B cell (primary cell): ENCODE measurements at regions not wholly inside any gene's neighbourhood (a gene's known extent, or its start where the extent isn't known, plus 50 kb on each side); places are given as distances from the start of the nearest gene placed in this dataset.

Source experiments
- ATAC-seq: fragments of 200-7000 bp; cut with Tn5 transposase; one replicate; pipeline ENCODE4 v1.10.0; 2021; ENCODE audit warnings: low read depth, mild to moderate bottlenecking, moderate number of reproducible peaks, moderate library complexity
- CTCF ChIA-PET: fragments of 350-600 bp; sonication (Branson Sonifier 250); formaldehyde crosslinking; loops from one replicate; lab custom pipeline; 2021; ENCODE audit warnings: antibody characterized with exemption, inconsistent platforms; lab: Charles Lee
- POLR2A ChIA-PET: fragments of 350-600 bp; sonication (Branson Sonifier 250); formaldehyde crosslinking; loops from one replicate; lab custom pipeline; 2021; ENCODE audit warnings: antibody characterized with exemption; lab: Charles Lee
- DNase-seq: peaks from one replicate; pipeline ENCODE4 v3.0.0; 2013
- H2AFZ ChIP-seq: 2 replicates; pipeline ENCODE4 v1.6.1; 2012; ENCODE audit warnings: mild to moderate bottlenecking, low read depth, low read length; ENCODE audit not compliant: insufficient read depth, poor library complexity, severe bottlenecking
- H3K27ac ChIP-seq, 2 donors: 1 replicate in 1 of 2; 2 replicates in 1 of 2; pipeline ENCODE4 v1.5.1; 2012 to 2013; ENCODE audit warnings: low read length in 2 of 2, mild to moderate bottlenecking in 2 of 2, moderate library complexity in 1 of 2
- H3K27me3 ChIP-seq, 4 experiments: fragments of 200-600 bp in 1 of 4; sonication (generic) in 1 of 4; replicated peaks in 1 of 4; 1 replicate in 2 of 4; 2 replicates in 2 of 4; pipeline versions ENCODE4 v1.6.1 to v1.7.0; 2013 to 2016; ENCODE audit warnings: low read length in 3 of 4, mild to moderate bottlenecking in 2 of 4, mixed read lengths in 1 of 4, moderate library complexity in 1 of 4; ENCODE audit not compliant: insufficient read depth in 4 of 4, control insufficient read depth in 3 of 4; ENCODE audit errors: control extremely low read depth in 1 of 4
- H3K36me3 ChIP-seq, 2 experiments: replicated peaks in 1 of 2; 1 replicate in 1 of 2; 2 replicates in 1 of 2; pipeline versions ENCODE4 v1.6.1 to v1.7.1; 2013; ENCODE audit warnings: low read length in 1 of 2; ENCODE audit not compliant: insufficient read depth in 2 of 2, control insufficient read depth in 1 of 2; ENCODE audit errors: control extremely low read depth in 1 of 2, extremely low read depth in 1 of 2
- H3K4me1 ChIP-seq, 2 donors: fragments of 200-600 bp in 1 of 2; sonication (generic) in 1 of 2; 1 replicate in 1 of 2; 2 replicates in 1 of 2; pipeline versions ENCODE4 v1.5.1 to v1.6.1; 2013 to 2017; ENCODE audit warnings: low read length in 2 of 2; ENCODE audit not compliant: control insufficient read depth in 2 of 2, insufficient read depth in 2 of 2
- H3K4me2 ChIP-seq: replicated peaks from 2 replicates; pipeline ENCODE3; 2012; ENCODE audit warnings: mild to moderate bottlenecking, low read depth, low read length; ENCODE audit not compliant: poor library complexity, severe bottlenecking
- H3K4me3 ChIP-seq, 5 experiments: fragments of 200-600 bp in 1 of 5; sonication (generic) in 1 of 5; 1 replicate in 3 of 5; 2 replicates in 2 of 5; pipeline versions ENCODE4 v1.5.1 to v1.7.0; 2011 to 2016; ENCODE audit warnings: low read length in 4 of 5, mild to moderate bottlenecking in 4 of 5, low read depth in 2 of 5, control low read depth in 1 of 5, moderate library complexity in 1 of 5; ENCODE audit not compliant: insufficient read depth in 1 of 5; ENCODE audit errors: control extremely low read depth in 1 of 5, extremely low read depth in 1 of 5
- H3K79me2 ChIP-seq: fragments of 200-600 bp; sonication (generic); one replicate; pipeline ENCODE4 v1.6.0; 2016; ENCODE audit warnings: low read length; ENCODE audit not compliant: control insufficient read depth, insufficient read depth
- H3K9ac ChIP-seq: fragments of 200-600 bp; sonication (generic); 2 replicates; pipeline ENCODE4 v1.6.1; 2017; ENCODE audit warnings: mild to moderate bottlenecking, low read length, moderate library complexity
- H3K9me3 ChIP-seq, 3 donors: one replicate each; pipeline versions ENCODE4 v1.6.1 to v1.7.1; 2013; ENCODE audit warnings: low read length in 2 of 3; ENCODE audit not compliant: control insufficient read depth in 2 of 3, insufficient read depth in 1 of 3; ENCODE audit errors: control extremely low read depth in 1 of 3
- H4K20me1 ChIP-seq: 2 replicates; pipeline ENCODE4 v1.6.0; 2012; ENCODE audit warnings: mild to moderate bottlenecking, low read length; ENCODE audit not compliant: insufficient read depth, control insufficient read depth, poor library complexity, severe bottlenecking
- H3K27ac Mint-ChIP-seq: one replicate; pipeline ENCODE4 v1.8.0; 2021; ENCODE audit warnings: mixed read lengths
- H3K27me3 Mint-ChIP-seq: one replicate; pipeline ENCODE4 v1.8.0; 2021; ENCODE audit warnings: mixed read lengths
- H3K4me1 Mint-ChIP-seq: one replicate; pipeline ENCODE4 v1.8.0; 2021; ENCODE audit warnings: mixed read lengths
- H3K4me3 Mint-ChIP-seq: one replicate; pipeline ENCODE4 v1.8.0; 2021; ENCODE audit warnings: mixed read lengths
- H3K9me3 Mint-ChIP-seq: one replicate; pipeline ENCODE4 v1.8.0; 2022; ENCODE audit warnings: mixed read lengths; ENCODE audit not compliant: insufficient read depth
- CTCF ChIP-seq: fragments of 200-600 bp; IDR thresholded peaks from one replicate; pipeline ENCODE4 v1.8.0; 2022; ENCODE audit warnings: antibody characterized with exemption, mild to moderate bottlenecking
- EZH2 ChIP-seq: IDR thresholded peaks from 2 replicates; pipeline ENCODE4 v1.6.1; 2012; ENCODE audit warnings: borderline replicate concordance, low read depth, mild to moderate bottlenecking, moderate library complexity, low read length; ENCODE audit not compliant: insufficient read depth, poor library complexity, severe bottlenecking
- WGBS: methylation state at CpG from one replicate; pipeline ENCODE4 v1.1.5; 2013; ENCODE audit warnings: missing lambda C conversion rate; ENCODE audit not compliant: insufficient coverage; 5-methylcytosine and 5-hydroxymethylcytosine counted together
- intact Hi-C: fragments of 100-400 bp; cut with micrococcal nuclease; formaldehyde crosslinking; loops from one replicate; pipeline ENCODE4 v1.10.0; 2022

GRCh38 chr4:18684932-18685331 is 663.4 kb upstream of the LCORL start:
- H3K4me2 ChIP-seq = no peak overlapping the region
- H3K27me3 Mint-ChIP-seq = peaks cover 3% of the 10 kb centered on the region
- H3K4me1 Mint-ChIP-seq = no peaks in the 10 kb centered on the region
- DNase-seq (no peak), ATAC-seq (no peak)
- no peak overlapping the region for H3K27ac ChIP-seq
- no peaks in the 10 kb centered on the region for H4K20me1 ChIP-seq
- H2AFZ ChIP-seq = no peak overlapping the region
- H3K9me3 Mint-ChIP-seq = no peaks in the 10 kb centered on the region
- H3K4me3 ChIP-seq = no peak overlapping the region
- H3K79me2 ChIP-seq = no peaks in the 10 kb centered on the region
- intact Hi-C loops = loop anchor here (10.0 kb wide), 1 partner anchor 1740 kb away; no protein-coding TSS in a partner anchor
- H3K27me3 ChIP-seq = no peaks in the 10 kb centered on the region
- WGBS = 48% methylated on average over 2 of the region's 4 CpGs
- TF ChIP-seq CTCF (no peak), EZH2 (no peak)
- H3K4me1 ChIP-seq = no peaks in the 10 kb centered on the region
- no peaks in the 10 kb centered on the region for H3K9me3 ChIP-seq
- ChIA-PET POLR2A (no interaction called here), CTCF (interaction anchor here (1.3 kb wide), 2 partner anchors 10 to 2000 kb away, joined by 3 to 8 read pairs; no protein-coding TSS in a partner anchor)
- H3K36me3 ChIP-seq = no peaks in the 10 kb centered on the region
- H3K4me3 Mint-ChIP-seq = no peak overlapping the region
- H3K9ac ChIP-seq = no peak overlapping the region
- H3K27ac Mint-ChIP-seq = no peak overlapping the region

- Histone ChIP-seq H3K4me3 (no peak overlapping the region), H3K4me2 (no peak overlapping the region), H3K79me2 (no peaks in the 10 kb centered on the region), H3K4me1 (no peaks in the 10 kb centered on the region), H4K20me1 (no peaks in the 10 kb centered on the region), H3K36me3 (no peaks in the 10 kb centered on the region), H3K27ac (no peak overlapping the region), H3K9ac (no peak overlapping the region), H3K27me3 (no peaks in the 10 kb centered on the region), H2AFZ (no peak overlapping the region), H3K9me3 (no peaks in the 10 kb centered on the region)
- Mint-ChIP-seq H3K27ac (no peak overlapping the region), H3K4me1 (no peaks in the 10 kb centered on the region), H3K27me3 (peaks cover 4% of the 10 kb centered on the region), H3K4me3 (no peak overlapping the region), H3K9me3 (no peaks in the 10 kb centered on the region)
- CTCF ChIA-PET = no interaction called here
- no peak for DNase-seq
- WGBS = 44% methylated on average over 1 of the region's 4 CpGs
- POLR2A ChIA-PET = no interaction called here
- ATAC-seq = no peak
- intact Hi-C loops = no loop called here
- no peak for TF ChIP-seq EZH2
- TF ChIP-seq CTCF = no peak
Observed at GRCh38 chr4:18676526-18676915, 655.0 kb upstream of the LCORL start.
